CD14-positive monocyte (primary cell): ENCODE measurements at regions not wholly inside any gene's neighbourhood (a gene's known extent, or its start where the extent isn't known, plus 50 kb on each side); places are given as distances from the start of the nearest gene placed in this dataset.

Experiments
- DNase-seq, 3 donors: peaks; one replicate each; pipeline ENCODE4 v3.0.0-alpha.2; 2011 to 2022
- H2AFZ ChIP-seq: 2 replicates; pipeline ENCODE4 v1.6.0; 2012; ENCODE audit warnings: mild to moderate bottlenecking, low read depth, low read length, inconsistent platforms; ENCODE audit not compliant: insufficient read depth, poor library complexity, severe bottlenecking
- H3K27ac ChIP-seq, 2 donors: 1 replicate in 1 of 2; 2 replicates in 1 of 2; pipeline ENCODE4 v1.5.1; 2012 to 2013; ENCODE audit warnings: low read length in 2 of 2, control low read depth in 1 of 2, inconsistent platforms in 1 of 2, low read depth in 1 of 2, mild to moderate bottlenecking in 1 of 2
- H3K27me3 ChIP-seq, 2 donors: one replicate each; pipeline versions ENCODE4 v1.6.0 to v1.6.1; 2011 to 2013; ENCODE audit warnings: low read length in 2 of 2; ENCODE audit not compliant: control insufficient read depth in 2 of 2, insufficient read depth in 2 of 2
- H3K36me3 ChIP-seq, 2 donors: replicated peaks in 1 of 2; 1 replicate in 1 of 2; 2 replicates in 1 of 2; pipeline versions ENCODE4 v1.5.1 to v1.6.1; 2012 to 2013; ENCODE audit warnings: low read length in 2 of 2, control low read depth in 1 of 2, inconsistent platforms in 1 of 2, mild to moderate bottlenecking in 1 of 2; ENCODE audit not compliant: insufficient read depth in 2 of 2, control insufficient read depth in 1 of 2
- H3K4me1 ChIP-seq, 2 donors: 1 replicate in 1 of 2; 2 replicates in 1 of 2; pipeline versions ENCODE4 v1.5.1 to v1.6.1; 2012 to 2013; ENCODE audit warnings: low read length in 2 of 2, control low read depth in 1 of 2, inconsistent platforms in 1 of 2, mild to moderate bottlenecking in 1 of 2, moderate library complexity in 1 of 2; ENCODE audit not compliant: insufficient read depth in 2 of 2, control insufficient read depth in 1 of 2
- H3K4me2 ChIP-seq: replicated peaks from 2 replicates; pipeline ENCODE3; 2012; ENCODE audit warnings: low read length, moderate library complexity, mild to moderate bottlenecking; ENCODE audit not compliant: poor library complexity, severe bottlenecking; ENCODE audit errors: extremely low read depth
- H3K4me3 ChIP-seq, 3 experiments: fragments of 200-600 bp in 1 of 3; sonication (generic) in 1 of 3; replicated peaks in 1 of 3; 1 replicate in 2 of 3; 2 replicates in 1 of 3; pipeline ENCODE4 v1.5.1; 2011 to 2013; ENCODE audit warnings: low read length in 3 of 3, mild to moderate bottlenecking in 3 of 3, control low read depth in 2 of 3, low read depth in 2 of 3, inconsistent platforms in 1 of 3, moderate library complexity in 1 of 3
- H3K79me2 ChIP-seq: 2 replicates; pipeline ENCODE4 v1.6.0; 2012; ENCODE audit warnings: mild to moderate bottlenecking, control low read depth, inconsistent platforms, low read length, moderate library complexity; ENCODE audit not compliant: insufficient read depth
- H3K9ac ChIP-seq: 2 replicates; pipeline ENCODE4 v1.6.0; 2017; ENCODE audit warnings: low read length, mild to moderate bottlenecking; ENCODE audit not compliant: insufficient read depth, poor library complexity, severe bottlenecking
- H3K9me3 ChIP-seq, 2 donors: replicated peaks in 1 of 2; 1 replicate in 1 of 2; 2 replicates in 1 of 2; pipeline versions ENCODE4 v1.5.1 to v1.6.1; 2012 to 2013; ENCODE audit warnings: low read length in 2 of 2, control low read depth in 1 of 2; ENCODE audit not compliant: control insufficient read depth in 1 of 2, insufficient read depth in 1 of 2
- H4K20me1 ChIP-seq: 2 replicates; pipeline ENCODE4 v1.6.0; 2012; ENCODE audit warnings: mild to moderate bottlenecking, low read length, control low read depth, moderate library complexity; ENCODE audit not compliant: insufficient read depth
- H3K27ac Mint-ChIP-seq, 7 donors: one replicate each; pipeline ENCODE4 v1.8.0; 2020; ENCODE audit warnings: mild to moderate bottlenecking in 7 of 7, mixed read lengths in 7 of 7, moderate library complexity in 6 of 7, inconsistent platforms in 2 of 7
- H3K27me3 Mint-ChIP-seq, 3 donors: one replicate each; pipeline ENCODE4 v1.8.0; 2021 to 2022; ENCODE audit warnings: low read depth in 3 of 3, mild to moderate bottlenecking in 3 of 3, mixed read lengths in 3 of 3, moderate library complexity in 3 of 3, inconsistent platforms in 1 of 3
- H3K36me3 Mint-ChIP-seq, 2 donors: one replicate each; pipeline ENCODE4 v1.8.0; 2020; ENCODE audit warnings: mixed read lengths in 2 of 2, inconsistent platforms in 1 of 2, mild to moderate bottlenecking in 1 of 2
- H3K4me1 Mint-ChIP-seq: one replicate; pipeline ENCODE4 v1.8.0; 2020; ENCODE audit warnings: mild to moderate bottlenecking, mixed read lengths
- H3K4me3 Mint-ChIP-seq, 2 donors: one replicate each; pipeline ENCODE4 v1.8.0; 2020; ENCODE audit warnings: mild to moderate bottlenecking in 2 of 2, mixed read lengths in 2 of 2, moderate library complexity in 1 of 2
- H3K9me3 Mint-ChIP-seq, 7 donors: one replicate each; pipeline ENCODE4 v1.8.0; 2020 to 2022; ENCODE audit warnings: mixed read lengths in 7 of 7, mild to moderate bottlenecking in 6 of 7, moderate library complexity in 6 of 7, inconsistent platforms in 2 of 7
- WGBS: methylation state at CpG from one replicate; pipeline ENCODE4 v1.1.5; 2013; ENCODE audit warnings: missing lambda C conversion rate; ENCODE audit not compliant: insufficient coverage; 5-methylcytosine and 5-hydroxymethylcytosine counted together
- intact Hi-C, 2 donors: fragments of 100-400 bp; cut with micrococcal nuclease; formaldehyde crosslinking; loops; one replicate each; pipeline versions ENCODE4 v1.15.0 to v1.15.1; 2023
- TF ChIP-seq, protein P1 (sequence below): fragments of 200-600 bp; IDR thresholded peaks from one replicate; pipeline ENCODE4 v1.8.0; 2022; ENCODE audit warnings: antibody characterized with exemption, mild to moderate bottlenecking

DNA sequence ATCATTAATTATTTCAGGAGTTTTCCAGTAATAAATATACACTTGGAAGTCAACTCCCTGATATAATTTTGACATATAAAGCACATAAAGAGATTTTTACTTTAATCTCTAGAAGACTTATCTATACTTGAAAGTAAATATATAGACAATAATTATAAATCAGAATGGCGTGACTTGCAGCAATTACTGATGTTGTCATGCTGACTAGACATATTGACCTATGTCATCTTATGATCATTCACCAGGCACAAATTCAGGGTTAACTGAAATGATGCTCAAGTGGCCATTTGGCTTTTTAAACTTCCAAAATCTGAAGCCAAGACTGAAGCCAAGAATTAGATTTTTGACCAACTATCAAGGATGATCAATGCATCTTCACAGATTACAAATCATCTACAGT is 192.2 kb downstream of the MCHR2 start:
- WGBS = 60% methylated on average over 1 of the region's 1 CpG
- H3K36me3 ChIP-seq = no peaks in the 10 kb centered on the region
- H3K27me3 ChIP-seq = peaks cover 0 to 3% of the 10 kb centered on the region in 2 donors
- H3K9me3 ChIP-seq = no peaks in the 10 kb centered on the region
- no peaks in the 10 kb centered on the region for H3K79me2 ChIP-seq
- TF ChIP-seq, protein P1, sequence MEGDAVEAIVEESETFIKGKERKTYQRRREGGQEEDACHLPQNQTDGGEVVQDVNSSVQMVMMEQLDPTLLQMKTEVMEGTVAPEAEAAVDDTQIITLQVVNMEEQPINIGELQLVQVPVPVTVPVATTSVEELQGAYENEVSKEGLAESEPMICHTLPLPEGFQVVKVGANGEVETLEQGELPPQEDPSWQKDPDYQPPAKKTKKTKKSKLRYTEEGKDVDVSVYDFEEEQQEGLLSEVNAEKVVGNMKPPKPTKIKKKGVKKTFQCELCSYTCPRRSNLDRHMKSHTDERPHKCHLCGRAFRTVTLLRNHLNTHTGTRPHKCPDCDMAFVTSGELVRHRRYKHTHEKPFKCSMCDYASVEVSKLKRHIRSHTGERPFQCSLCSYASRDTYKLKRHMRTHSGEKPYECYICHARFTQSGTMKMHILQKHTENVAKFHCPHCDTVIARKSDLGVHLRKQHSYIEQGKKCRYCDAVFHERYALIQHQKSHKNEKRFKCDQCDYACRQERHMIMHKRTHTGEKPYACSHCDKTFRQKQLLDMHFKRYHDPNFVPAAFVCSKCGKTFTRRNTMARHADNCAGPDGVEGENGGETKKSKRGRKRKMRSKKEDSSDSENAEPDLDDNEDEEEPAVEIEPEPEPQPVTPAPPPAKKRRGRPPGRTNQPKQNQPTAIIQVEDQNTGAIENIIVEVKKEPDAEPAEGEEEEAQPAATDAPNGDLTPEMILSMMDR = no peak
- no peak overlapping the region for H3K4me2 ChIP-seq
- Mint-ChIP-seq H3K27me3 (peaks cover 0 to 3% (median 2%) of the 10 kb centered on the region in 3 donors), H3K36me3 (no peaks in the 10 kb centered on the region), H3K9me3 (peaks cover 0 to 2% (median 0%) of the 10 kb centered on the region in 7 donors), H3K27ac (no peak overlapping the region), H3K4me1 (no peaks in the 10 kb centered on the region), H3K4me3 (no peak overlapping the region)
- no peak overlapping the region for H3K27ac ChIP-seq
- DNase-seq = no peak
- no peak overlapping the region for H2AFZ ChIP-seq
- H3K4me3 ChIP-seq = no peak overlapping the region
- no peaks in the 10 kb centered on the region for H4K20me1 ChIP-seq
- H3K9ac ChIP-seq = no peak overlapping the region
- H3K4me1 ChIP-seq = no peaks in the 10 kb centered on the region
- intact Hi-C loops = no loop called here

DNA sequence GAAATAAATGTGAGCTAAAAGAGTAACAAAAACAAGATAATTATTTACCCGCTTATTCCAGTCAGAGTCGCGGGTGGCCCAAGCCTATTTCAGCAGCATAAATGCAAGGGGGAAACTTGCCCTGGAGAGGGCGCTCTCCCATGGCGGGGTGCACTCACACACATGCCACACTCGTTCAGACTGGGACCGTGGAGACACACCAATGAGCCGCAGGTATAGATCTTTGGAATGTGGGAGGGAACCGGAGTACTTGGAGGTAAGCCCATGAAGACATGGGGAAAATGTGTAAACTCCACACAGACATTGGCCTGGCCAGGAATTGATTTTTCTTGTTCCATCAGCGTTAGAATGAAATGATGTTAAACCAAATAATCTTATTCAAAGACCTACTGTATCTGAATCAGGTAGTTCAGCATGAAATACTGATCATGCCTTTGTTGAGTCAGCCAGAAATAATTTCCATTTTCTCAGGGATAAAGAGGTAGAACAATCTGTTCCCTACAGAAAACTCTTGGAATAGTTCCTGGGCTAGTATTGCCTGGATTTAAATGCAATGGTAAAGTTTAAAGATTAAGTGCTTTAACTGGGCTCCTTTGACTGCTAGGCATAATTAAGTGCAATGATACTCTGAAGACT is 191.5 kb downstream of the MCHR2 start:
- TF ChIP-seq, protein P1 = no peak
- peak overlapping the region in 1 of 2 donors; percentile 51 for H3K4me3 Mint-ChIP-seq
- no peaks in the 10 kb centered on the region for H3K79me2 ChIP-seq
- H3K36me3 Mint-ChIP-seq = no peaks in the 10 kb centered on the region
- no peaks in the 10 kb centered on the region for H3K4me1 ChIP-seq
- intact Hi-C loops = no loop called here
- H3K4me2 ChIP-seq = no peak overlapping the region
- no peak overlapping the region for H3K9ac ChIP-seq
- H3K27me3 Mint-ChIP-seq = peaks cover 1 to 3% (median 2%) of the 10 kb centered on the region in 3 donors
- peaks cover 0 to 2% (median 0%) of the 10 kb centered on the region in 7 donors for H3K9me3 Mint-ChIP-seq
- WGBS = 90% methylated on average over 3 of the region's 10 CpGs
- no peaks in the 10 kb centered on the region for H3K4me1 Mint-ChIP-seq
- H3K9me3 ChIP-seq = no peaks in the 10 kb centered on the region
- no peak overlapping the region for H3K4me3 ChIP-seq
- H3K27me3 ChIP-seq = peaks cover 0 to 3% of the 10 kb centered on the region in 2 donors
- DNase-seq = no peak
- no peaks in the 10 kb centered on the region for H4K20me1 ChIP-seq
- no peak overlapping the region for H2AFZ ChIP-seq
- H3K27ac ChIP-seq = no peak overlapping the region
- no peak overlapping the region for H3K27ac Mint-ChIP-seq
- no peaks in the 10 kb centered on the region for H3K36me3 ChIP-seq
